Stomach (tissue), 4 donors: ENCODE measurements at regions not wholly inside any gene's neighbourhood (a gene's known extent, or its start where the extent isn't known, plus 50 kb on each side); places are given as distances from the start of the nearest gene placed in this dataset.

Experiments used
- EP300 ChIP-seq: sonication (generic); formaldehyde crosslinking; IDR thresholded peaks from one replicate; pipeline ENCODE4 v1.6.1; 2017; ENCODE audit warnings: antibody characterized with exemption
- POLR2AphosphoS5 ChIP-seq, 3 donors: sonication (generic); formaldehyde crosslinking; IDR thresholded peaks; one replicate each; pipeline ENCODE4 v1.6.1; 2016; ENCODE audit warnings: antibody characterized with exemption in 3 of 3

- no peak for TF ChIP-seq EP300
- no peak for TF ChIP-seq POLR2AphosphoS5 (IDR thresholded peaks at IDR 0.05)
Observed at GRCh38 chr3:42019144-42019952, 57.4 kb upstream of the ULK4 start.
